Hepatocyte (in vitro differentiated cells): ENCODE measurements at regions not wholly inside any gene's neighbourhood (a gene's known extent, or its start where the extent isn't known, plus 50 kb on each side); places are given as distances from the start of the nearest gene placed in this dataset.

Source experiments
- DNase-seq: peaks from one replicate; pipeline ENCODE4 v3.0.0-alpha.2; 2016; ENCODE audit warnings: low spot score
- H2AFZ ChIP-seq: fragments of 200-600 bp; sonication (generic); 2 replicates; pipeline ENCODE4 v1.6.0; 2016; ENCODE audit warnings: antibody characterized with exemption, mild to moderate bottlenecking
- H3K27ac ChIP-seq: fragments of 200-600 bp; sonication (generic); 2 replicates; pipeline ENCODE4 v1.5.1; 2016; ENCODE audit warnings: mild to moderate bottlenecking
- H3K27me3 ChIP-seq: fragments of 200-600 bp; sonication (generic); 2 replicates; pipeline ENCODE4 v1.6.1; 2016
- H3K36me3 ChIP-seq: fragments of 200-600 bp; sonication (generic); replicated peaks from 2 replicates; pipeline ENCODE4 v1.5.1; 2016; ENCODE audit warnings: low read depth; ENCODE audit not compliant: insufficient read depth
- H3K4me1 ChIP-seq: fragments of 200-600 bp; sonication (generic); 2 replicates; pipeline ENCODE4 v1.5.1; 2016; ENCODE audit warnings: mild to moderate bottlenecking, moderate library complexity; ENCODE audit not compliant: insufficient read depth
- H3K4me2 ChIP-seq: fragments of 200-600 bp; sonication (generic); 2 replicates; pipeline ENCODE4 v1.6.0; 2016
- H3K4me3 ChIP-seq: fragments of 200-600 bp; sonication (generic); 2 replicates; pipeline ENCODE4 v1.5.1; 2016; ENCODE audit warnings: mild to moderate bottlenecking
- H3K79me2 ChIP-seq: fragments of 200-600 bp; sonication (generic); 2 replicates; pipeline ENCODE4 v1.6.0; 2017; ENCODE audit warnings: mild to moderate bottlenecking
- H3K9me2 ChIP-seq: fragments of 200-600 bp; sonication (generic); replicated peaks from 2 replicates; pipeline ENCODE4 v1.6.0; 2017; ENCODE audit warnings: mild to moderate bottlenecking; ENCODE audit not compliant: insufficient read depth
- H3K9me3 ChIP-seq: fragments of 200-600 bp; sonication (generic); 2 replicates; pipeline ENCODE4 v1.5.1; 2016; ENCODE audit warnings: low read depth, mild to moderate bottlenecking
- H4K20me1 ChIP-seq: fragments of 200-600 bp; sonication (generic); 2 replicates; pipeline ENCODE4 v1.6.0; 2016; ENCODE audit warnings: mild to moderate bottlenecking; ENCODE audit not compliant: insufficient read depth, poor library complexity, severe bottlenecking
- EZH2 ChIP-seq: fragments of 200-600 bp; sonication (generic); IDR thresholded peaks from 2 replicates; pipeline ENCODE4 v1.6.1; 2016; ENCODE audit warnings: antibody characterized with exemption, mild to moderate bottlenecking, borderline replicate concordance
- EZH2phosphoT487 ChIP-seq: fragments of 200-600 bp; sonication (generic); IDR thresholded peaks from one replicate; pipeline ENCODE4 v1.6.1; 2018; ENCODE audit warnings: antibody characterized with exemption, mild to moderate bottlenecking, low read depth, moderate library complexity; ENCODE audit not compliant: unreplicated experiment, severe bottlenecking
- WGBS: methylation state at CpG from one replicate; pipeline ENCODE4 v1.1.6; 2016; ENCODE audit warnings: low lambda C conversion rate; ENCODE audit errors: missing lambda C conversion rate; 5-methylcytosine and 5-hydroxymethylcytosine counted together
- TF ChIP-seq, protein P1 (sequence below): fragments of 200-600 bp; sonication (generic); IDR thresholded peaks from 2 replicates; pipeline ENCODE4 v1.5.1; 2016; ENCODE audit warnings: antibody characterized with exemption, mild to moderate bottlenecking; ENCODE audit not compliant: poor library complexity

- Histone ChIP-seq H4K20me1 (no peaks in the 10 kb centered on the region), H3K27ac (no peak overlapping the region), H3K36me3 (no peaks in the 10 kb centered on the region), H3K27me3 (peaks cover 9% of the 10 kb centered on the region), H3K4me2 (no peak overlapping the region), H3K4me1 (no peaks in the 10 kb centered on the region), H3K4me3 (no peak overlapping the region), H3K9me2 (no peaks in the 10 kb centered on the region), H3K9me3 (no peaks in the 10 kb centered on the region), H3K79me2 (no peaks in the 10 kb centered on the region), H2AFZ (no peak overlapping the region)
- WGBS = 67% methylated on average over 4 of the region's 4 CpGs
- TF ChIP-seq, protein P1, sequence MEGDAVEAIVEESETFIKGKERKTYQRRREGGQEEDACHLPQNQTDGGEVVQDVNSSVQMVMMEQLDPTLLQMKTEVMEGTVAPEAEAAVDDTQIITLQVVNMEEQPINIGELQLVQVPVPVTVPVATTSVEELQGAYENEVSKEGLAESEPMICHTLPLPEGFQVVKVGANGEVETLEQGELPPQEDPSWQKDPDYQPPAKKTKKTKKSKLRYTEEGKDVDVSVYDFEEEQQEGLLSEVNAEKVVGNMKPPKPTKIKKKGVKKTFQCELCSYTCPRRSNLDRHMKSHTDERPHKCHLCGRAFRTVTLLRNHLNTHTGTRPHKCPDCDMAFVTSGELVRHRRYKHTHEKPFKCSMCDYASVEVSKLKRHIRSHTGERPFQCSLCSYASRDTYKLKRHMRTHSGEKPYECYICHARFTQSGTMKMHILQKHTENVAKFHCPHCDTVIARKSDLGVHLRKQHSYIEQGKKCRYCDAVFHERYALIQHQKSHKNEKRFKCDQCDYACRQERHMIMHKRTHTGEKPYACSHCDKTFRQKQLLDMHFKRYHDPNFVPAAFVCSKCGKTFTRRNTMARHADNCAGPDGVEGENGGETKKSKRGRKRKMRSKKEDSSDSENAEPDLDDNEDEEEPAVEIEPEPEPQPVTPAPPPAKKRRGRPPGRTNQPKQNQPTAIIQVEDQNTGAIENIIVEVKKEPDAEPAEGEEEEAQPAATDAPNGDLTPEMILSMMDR = no peak
- TF ChIP-seq EZH2phosphoT487 = no peak
- no peak for TF ChIP-seq EZH2
- DNase-seq = no peak
Observed at GRCh38 chr20:61105395-61105794, 146.7 kb upstream of the CDH4 start.

DNA sequence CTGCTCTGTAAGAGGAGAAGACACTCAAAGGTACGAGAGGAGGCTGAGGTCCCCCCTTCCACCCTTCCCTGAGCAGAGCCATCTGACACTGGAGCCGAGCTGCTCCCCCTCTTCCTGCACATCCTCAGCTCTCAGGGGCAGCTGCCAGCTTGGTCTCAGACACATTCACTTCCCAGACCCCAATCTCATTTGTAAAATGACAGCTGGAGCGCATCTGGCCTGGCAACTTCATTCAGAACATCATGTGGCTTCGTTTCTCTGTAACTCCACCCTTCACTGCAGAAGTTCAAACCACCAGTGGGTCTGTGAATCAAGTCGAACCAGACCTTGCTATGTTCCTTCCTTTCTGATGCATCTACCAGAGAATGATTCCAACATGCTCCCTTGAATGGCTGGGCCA is 145.6 kb upstream of the CDH4 start:
- Histone ChIP-seq H3K27ac (no peak overlapping the region), H3K4me1 (no peaks in the 10 kb centered on the region), H3K9me3 (no peaks in the 10 kb centered on the region), H2AFZ (no peak overlapping the region), H3K4me3 (no peak overlapping the region), H3K9me2 (no peaks in the 10 kb centered on the region), H3K4me2 (no peak overlapping the region), H3K36me3 (no peaks in the 10 kb centered on the region), H3K79me2 (no peaks in the 10 kb centered on the region), H4K20me1 (no peaks in the 10 kb centered on the region), H3K27me3 (peaks cover 9% of the 10 kb centered on the region)
- WGBS = 87% methylated on average over 5 of the region's 5 CpGs
- no peak for TF ChIP-seq EZH2phosphoT487
- TF ChIP-seq EZH2 = no peak
- TF ChIP-seq, protein P1 = no peak
- DNase-seq = no peak

- Histone ChIP-seq H3K9me2 (no peaks in the 10 kb centered on the region), H3K79me2 (no peaks in the 10 kb centered on the region), H3K4me1 (no peaks in the 10 kb centered on the region), H2AFZ (no peak overlapping the region), H3K9me3 (no peaks in the 10 kb centered on the region), H3K36me3 (no peaks in the 10 kb centered on the region), H4K20me1 (no peaks in the 10 kb centered on the region), H3K27ac (no peak overlapping the region), H3K4me2 (no peak overlapping the region), H3K27me3 (peaks cover 2% of the 10 kb centered on the region), H3K4me3 (no peak overlapping the region)
- no peak for DNase-seq
- 87% methylated on average over 17 of the region's 17 CpGs for WGBS
- no peak for TF ChIP-seq EZH2phosphoT487
- no peak for TF ChIP-seq EZH2
- TF ChIP-seq, protein P1 = no peak
Observed at GRCh38 chr20:61109221-61109805, 142.7 kb upstream of the CDH4 start.

DNA sequence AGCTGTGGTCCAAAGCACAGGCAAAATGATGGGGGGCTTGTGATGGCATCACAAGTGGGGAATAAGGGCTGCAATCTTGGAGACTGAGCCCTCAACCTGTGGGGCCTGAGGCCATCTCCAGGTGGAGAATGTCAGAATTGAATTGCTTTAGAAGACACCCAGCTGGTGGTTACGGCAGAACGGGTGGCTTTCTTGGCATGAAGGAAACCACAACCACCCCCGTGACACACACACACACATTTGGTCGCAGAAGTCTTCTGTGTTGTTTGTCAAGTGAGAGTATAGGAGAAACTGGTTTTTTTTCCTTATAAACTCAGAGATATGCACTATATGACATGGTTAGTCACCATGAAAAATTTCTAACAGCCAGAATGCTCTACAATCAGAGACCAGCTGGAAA is 139.5 kb upstream of the CDH4 start:
- no peaks in the 10 kb centered on the region for H3K4me1 ChIP-seq
- H4K20me1 ChIP-seq = no peaks in the 10 kb centered on the region
- peaks cover 5% of the 10 kb centered on the region for H3K27me3 ChIP-seq
- no peaks in the 10 kb centered on the region for H3K9me3 ChIP-seq
- no peaks in the 10 kb centered on the region for H3K9me2 ChIP-seq
- no peak overlapping the region for H3K4me3 ChIP-seq
- TF ChIP-seq EZH2phosphoT487 (no peak), EZH2 (no peak)
- TF ChIP-seq, protein P1 = no peak
- H3K36me3 ChIP-seq = no peaks in the 10 kb centered on the region
- WGBS = 96% methylated on average over 4 of the region's 4 CpGs
- H3K27ac ChIP-seq = no peak overlapping the region
- no peak overlapping the region for H3K4me2 ChIP-seq
- no peaks in the 10 kb centered on the region for H3K79me2 ChIP-seq
- no peak overlapping the region for H2AFZ ChIP-seq
- DNase-seq = no peak
